ENCODE measurements at regions not wholly inside any gene's neighbourhood (a gene's known extent, or its start where the extent isn't known, plus 50 kb on each side); places are given as distances from the start of the nearest gene placed in this dataset.

GRCh38 chr2:168394262-168394661 lies 61.8 kb upstream of the CERS6 start:
- TF ChIP-seq CTCF (conservative IDR thresholded peaks at IDR 0.05; ENCODE audit: low read depth, low read length) (no peak), EZH2 (IDR thresholded peaks at IDR 0.05; ENCODE audit: borderline replicate concordance, low read depth, low read length, poor library complexity, severe bottlenecking) (no peak)

Measured in A673 (cell line).